BE2C (cell line): ENCODE measurements at regions not wholly inside any gene's neighbourhood (a gene's known extent, or its start where the extent isn't known, plus 50 kb on each side); places are given as distances from the start of the nearest gene placed in this dataset.
A peak's percentile ranks its signal among the peaks of the same experiment; 100 is the strongest.

Experiments
- DNase-seq: peaks from one replicate; pipeline ENCODE4 v3.0.0-alpha.2; 2020
- H3K27me3 ChIP-seq: fragments of 250-450 bp; sonication (Bioruptor Pico); 2 replicates; pipeline ENCODE4 v1.5.1; 2020; ENCODE audit warnings: mild to moderate bottlenecking
- H3K36me3 ChIP-seq: fragments of 250-450 bp; sonication (Bioruptor Pico); 2 replicates; pipeline ENCODE4 v1.5.1; 2020; ENCODE audit warnings: mild to moderate bottlenecking
- H3K4me1 ChIP-seq: fragments of 250-450 bp; sonication (Bioruptor Pico); 2 replicates; pipeline ENCODE4 v1.5.1; 2020
- H3K4me3 ChIP-seq: 2 replicates; pipeline ENCODE4 v1.5.1; 2011; ENCODE audit warnings: low read depth, low read length
- H3K9me3 ChIP-seq: fragments of 250-450 bp; sonication (Bioruptor Pico); 2 replicates; pipeline ENCODE4 v1.5.1; 2020
- TF ChIP-seq, protein P1 (sequence below): IDR thresholded peaks from 2 replicates; pipeline ENCODE4 v1.5.1; 2012; ENCODE audit warnings: mild to moderate bottlenecking, low read depth, low read length

DNA sequence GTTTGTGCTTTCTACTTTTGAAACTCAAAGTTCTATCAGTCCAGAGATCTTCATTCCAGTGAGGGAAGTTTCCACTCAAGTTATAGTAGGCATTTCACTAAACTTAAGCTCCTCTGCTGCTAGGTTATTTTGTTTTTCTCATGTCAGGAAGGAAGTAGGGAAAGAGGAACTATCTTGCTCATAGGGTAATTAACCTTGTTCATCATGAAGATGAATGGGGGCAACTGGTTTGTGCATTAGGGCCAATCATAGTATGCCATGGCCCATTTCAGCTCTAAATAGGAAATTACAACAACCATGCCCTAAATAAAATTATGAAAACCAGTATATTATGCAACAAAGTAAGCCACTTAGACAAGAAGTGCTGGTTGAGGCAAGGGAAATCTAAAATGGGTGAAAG is 804.7 kb upstream of the NDST4 start:
- Histone ChIP-seq H3K4me3 (no peak overlapping the region), H3K4me1 (no peaks in the 10 kb centered on the region), H3K27me3 (no peaks in the 10 kb centered on the region), H3K36me3 (no peaks in the 10 kb centered on the region), H3K9me3 (no peaks in the 10 kb centered on the region)
- TF ChIP-seq, protein P1, sequence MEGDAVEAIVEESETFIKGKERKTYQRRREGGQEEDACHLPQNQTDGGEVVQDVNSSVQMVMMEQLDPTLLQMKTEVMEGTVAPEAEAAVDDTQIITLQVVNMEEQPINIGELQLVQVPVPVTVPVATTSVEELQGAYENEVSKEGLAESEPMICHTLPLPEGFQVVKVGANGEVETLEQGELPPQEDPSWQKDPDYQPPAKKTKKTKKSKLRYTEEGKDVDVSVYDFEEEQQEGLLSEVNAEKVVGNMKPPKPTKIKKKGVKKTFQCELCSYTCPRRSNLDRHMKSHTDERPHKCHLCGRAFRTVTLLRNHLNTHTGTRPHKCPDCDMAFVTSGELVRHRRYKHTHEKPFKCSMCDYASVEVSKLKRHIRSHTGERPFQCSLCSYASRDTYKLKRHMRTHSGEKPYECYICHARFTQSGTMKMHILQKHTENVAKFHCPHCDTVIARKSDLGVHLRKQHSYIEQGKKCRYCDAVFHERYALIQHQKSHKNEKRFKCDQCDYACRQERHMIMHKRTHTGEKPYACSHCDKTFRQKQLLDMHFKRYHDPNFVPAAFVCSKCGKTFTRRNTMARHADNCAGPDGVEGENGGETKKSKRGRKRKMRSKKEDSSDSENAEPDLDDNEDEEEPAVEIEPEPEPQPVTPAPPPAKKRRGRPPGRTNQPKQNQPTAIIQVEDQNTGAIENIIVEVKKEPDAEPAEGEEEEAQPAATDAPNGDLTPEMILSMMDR: no peak
- no peak for DNase-seq

DNA sequence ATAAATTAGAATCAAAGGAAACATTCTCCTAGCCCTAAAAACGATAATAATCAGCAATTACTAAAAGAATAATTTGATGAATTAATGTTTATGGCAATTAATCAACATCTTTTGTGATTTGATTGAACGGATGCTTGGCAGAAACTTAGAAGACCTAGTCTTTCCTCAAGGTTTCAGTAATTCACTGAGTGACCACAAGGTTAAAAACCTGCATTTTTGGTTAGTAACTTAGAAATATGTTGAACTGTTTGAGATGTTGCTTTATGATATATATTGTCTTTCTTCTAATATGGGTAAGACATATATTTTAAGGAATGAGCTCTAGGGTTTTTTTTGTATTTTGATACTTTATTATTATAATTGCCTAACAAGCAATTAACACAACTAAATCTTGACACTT is 793.0 kb upstream of the NDST4 start:
- TF ChIP-seq, protein P1: no peak
- Histone ChIP-seq H3K9me3 (no peaks in the 10 kb centered on the region), H3K4me3 (no peak overlapping the region), H3K27me3 (no peaks in the 10 kb centered on the region), H3K4me1 (no peaks in the 10 kb centered on the region), H3K36me3 (no peaks in the 10 kb centered on the region)
- DNase-seq: no peak

DNA sequence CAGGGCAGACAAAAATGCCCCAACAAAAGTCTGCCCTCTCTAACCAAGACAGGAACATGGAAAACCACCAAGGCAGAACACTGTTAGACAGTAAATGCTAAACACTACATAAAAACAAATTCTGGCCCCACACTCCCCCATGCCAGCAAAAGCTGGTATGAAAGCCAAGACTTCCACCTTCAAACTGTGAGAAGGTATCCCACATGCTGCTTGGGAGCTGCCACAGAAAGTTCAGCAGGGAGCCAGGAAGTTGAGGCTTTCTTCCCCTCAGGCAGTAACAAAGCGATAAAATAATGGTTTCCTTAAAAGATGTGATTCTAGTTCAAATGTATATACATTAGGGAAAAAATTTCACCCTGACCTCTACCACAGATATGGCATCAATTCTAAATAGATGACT is 770.4 kb upstream of the NDST4 start:
- H3K36me3 ChIP-seq: no peaks in the 10 kb centered on the region
- TF ChIP-seq, protein P1: no peak
- H3K27me3 ChIP-seq: no peaks in the 10 kb centered on the region
- H3K9me3 ChIP-seq: no peaks in the 10 kb centered on the region
- H3K4me1 ChIP-seq: no peaks in the 10 kb centered on the region
- H3K4me3 ChIP-seq: no peak overlapping the region
- no peak for DNase-seq

DNA sequence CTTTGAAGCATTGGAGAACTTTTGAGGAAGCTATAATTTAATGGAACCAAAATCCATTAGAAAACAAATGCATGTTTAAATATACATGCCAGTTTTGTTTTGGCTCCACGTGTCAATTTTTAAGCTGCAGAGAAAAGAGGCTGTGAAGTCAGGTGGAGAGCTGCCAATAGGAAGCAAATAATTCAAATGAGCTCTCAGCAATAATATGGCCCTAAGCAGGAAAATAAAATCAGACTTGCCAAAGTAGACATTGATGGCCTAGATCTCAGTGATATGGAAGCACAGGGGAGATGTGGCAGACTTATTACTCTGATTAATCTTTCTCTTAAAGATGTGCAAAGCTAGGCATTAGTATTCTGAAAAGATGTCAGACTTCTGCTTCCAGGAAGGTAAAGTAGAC is 769.8 kb upstream of the NDST4 start:
- no peak for DNase-seq
- TF ChIP-seq, protein P1: no peak
- H3K36me3 ChIP-seq: no peaks in the 10 kb centered on the region
- no peaks in the 10 kb centered on the region for H3K4me1 ChIP-seq
- H3K27me3 ChIP-seq: no peaks in the 10 kb centered on the region
- no peak overlapping the region for H3K4me3 ChIP-seq
- no peaks in the 10 kb centered on the region for H3K9me3 ChIP-seq

DNA sequence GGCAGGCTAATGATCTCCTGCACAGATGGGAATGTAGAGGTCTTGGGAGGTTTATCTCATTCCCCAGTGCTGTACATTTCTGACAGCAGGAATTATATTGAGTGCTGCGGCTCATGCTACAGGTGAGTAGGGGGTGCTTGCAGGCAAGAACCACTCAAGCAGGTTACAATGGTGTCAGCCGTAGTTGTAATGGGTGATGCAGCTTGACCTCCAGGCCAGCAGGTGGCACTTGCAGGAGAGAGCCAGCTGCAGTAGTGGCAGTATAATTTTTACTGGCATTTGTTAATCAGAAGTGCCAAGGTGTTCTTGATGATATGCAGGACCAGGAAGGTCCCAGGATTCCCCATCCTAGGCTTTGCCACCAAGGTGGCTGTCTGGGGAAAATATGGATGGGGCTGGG is 759.6 kb upstream of the NDST4 start:
- TF ChIP-seq, protein P1: peak; percentile 24; the same call in 1 of the 2 replicates
- Histone ChIP-seq H3K36me3 (no peaks in the 10 kb centered on the region), H3K27me3 (no peaks in the 10 kb centered on the region), H3K4me3 (no peak overlapping the region), H3K4me1 (no peaks in the 10 kb centered on the region), H3K9me3 (no peaks in the 10 kb centered on the region)
- DNase-seq: no peak

DNA sequence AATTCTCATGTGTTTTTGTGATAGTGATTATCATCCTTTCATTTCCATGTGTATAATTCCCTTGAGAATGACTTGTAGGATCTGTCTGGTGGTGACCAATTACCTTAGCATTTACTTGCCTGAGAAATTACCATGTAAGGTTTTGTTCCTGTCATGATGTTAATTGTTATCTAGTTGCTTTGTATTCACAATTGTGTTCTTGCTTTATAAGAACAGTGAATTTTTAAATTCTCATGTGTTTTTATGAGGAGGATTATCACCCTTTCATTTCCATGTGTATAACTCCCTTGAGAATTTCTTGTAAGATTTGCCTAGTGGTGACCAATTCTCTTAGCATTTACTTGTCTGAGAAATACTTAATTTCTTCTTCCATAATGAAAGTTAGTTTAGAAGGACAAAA is 758.2 kb upstream of the NDST4 start:
- Histone ChIP-seq H3K9me3 (no peaks in the 10 kb centered on the region), H3K4me3 (no peak overlapping the region), H3K36me3 (no peaks in the 10 kb centered on the region), H3K4me1 (no peaks in the 10 kb centered on the region), H3K27me3 (no peaks in the 10 kb centered on the region)
- TF ChIP-seq, protein P1: no peak
- DNase-seq: no peak
